Prostate gland (tissue), 2 donors: ENCODE measurements at regions not wholly inside any gene's neighbourhood (a gene's known extent, or its start where the extent isn't known, plus 50 kb on each side); places are given as distances from the start of the nearest gene placed in this dataset.

Experiments used
- DNase-seq: peaks from one replicate; pipeline ENCODE4 v3.0.0-alpha.2; 2019; ENCODE audit warnings: low spot score
- H3K27ac ChIP-seq, 2 donors: fragments of 200-600 bp; sonication (generic); 2 replicates each; pipeline ENCODE4 v1.5.1; 2017 to 2019
- H3K27me3 ChIP-seq: fragments of 200-600 bp; sonication (generic); replicated peaks from 2 replicates; pipeline ENCODE4 v1.5.1; 2019; ENCODE audit not compliant: insufficient read depth
- H3K36me3 ChIP-seq, 2 donors: fragments of 200-600 bp; sonication (generic); 1 replicate in 1 of 2; 2 replicates in 1 of 2; pipeline versions ENCODE4 v1.5.1 to v1.8.1; 2017 to 2019
- H3K4me1 ChIP-seq: fragments of 200-600 bp; sonication (generic); replicated peaks from 2 replicates; pipeline ENCODE4 v1.5.1; 2019
- H3K4me3 ChIP-seq, 2 donors: fragments of 200-600 bp; sonication (generic); 2 replicates each; pipeline ENCODE4 v1.5.1; 2017 to 2019
- H3K9me3 ChIP-seq: fragments of 200-600 bp; sonication (generic); 2 replicates; pipeline ENCODE4 v1.5.1; 2017
- POLR2A ChIP-seq: fragments of 450-650 bp; IDR thresholded peaks from one replicate; pipeline ENCODE4 v1.6.1; 2016; ENCODE audit warnings: antibody characterized with exemption, mild to moderate bottlenecking
- POLR2AphosphoS5 ChIP-seq: sonication (generic); formaldehyde crosslinking; IDR thresholded peaks from one replicate; pipeline ENCODE4 v1.6.1; 2017; ENCODE audit warnings: antibody characterized with exemption
- WGBS: methylation state at CpG from one replicate; pipeline ENCODE4 v1.1.5; 2018; 5-methylcytosine and 5-hydroxymethylcytosine counted together
- intact Hi-C: fragments of 100-400 bp; cut with DNase I; formaldehyde crosslinking; loops from one replicate; pipeline ENCODE4 v1.14.2; 2022
- TF ChIP-seq, protein P1 (sequence below), 4 experiments: fragments of 200-600 bp in 2 of 4; fragments of 450-650 bp in 2 of 4; sonication (generic) in 2 of 4; IDR thresholded peaks; 1 replicate in 3 of 4; 2 replicates in 1 of 4; pipeline ENCODE4 v1.5.1; 2016 to 2019; ENCODE audit warnings: antibody characterized with exemption in 4 of 4, mild to moderate bottlenecking in 2 of 4, moderate library complexity in 2 of 4

DNA sequence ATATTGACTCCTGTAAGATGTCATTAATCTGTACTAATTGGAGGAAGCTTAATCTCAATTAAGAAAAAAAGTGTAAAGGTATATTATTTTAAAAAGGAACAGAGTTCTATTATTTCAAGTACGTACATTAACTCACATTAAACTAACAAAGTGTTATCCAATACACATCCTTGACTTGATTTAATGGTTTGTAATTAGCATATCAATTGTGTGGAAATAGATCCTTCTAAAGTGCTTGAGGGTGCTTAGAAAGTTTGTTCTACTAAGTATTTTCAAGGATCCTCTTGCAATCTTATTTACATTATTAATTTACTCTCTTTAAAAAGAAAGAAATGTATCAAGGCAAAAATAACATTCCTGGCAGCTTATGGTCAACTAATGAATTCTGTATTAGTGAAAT lies 720.3 kb downstream of the KCNJ3 start:
- DNase-seq = no peak
- WGBS = 83% methylated on average over 1 of the region's 1 CpG
- Histone ChIP-seq H3K27ac (no peak overlapping the region), H3K4me3 (no peak overlapping the region), H3K36me3 (no peaks in the 10 kb centered on the region), H3K9me3 (no peaks in the 10 kb centered on the region), H3K4me1 (no peaks in the 10 kb centered on the region), H3K27me3 (no peaks in the 10 kb centered on the region)
- intact Hi-C loops = no loop called here
- TF ChIP-seq POLR2A (no peak), POLR2AphosphoS5 (no peak)
- TF ChIP-seq, protein P1, sequence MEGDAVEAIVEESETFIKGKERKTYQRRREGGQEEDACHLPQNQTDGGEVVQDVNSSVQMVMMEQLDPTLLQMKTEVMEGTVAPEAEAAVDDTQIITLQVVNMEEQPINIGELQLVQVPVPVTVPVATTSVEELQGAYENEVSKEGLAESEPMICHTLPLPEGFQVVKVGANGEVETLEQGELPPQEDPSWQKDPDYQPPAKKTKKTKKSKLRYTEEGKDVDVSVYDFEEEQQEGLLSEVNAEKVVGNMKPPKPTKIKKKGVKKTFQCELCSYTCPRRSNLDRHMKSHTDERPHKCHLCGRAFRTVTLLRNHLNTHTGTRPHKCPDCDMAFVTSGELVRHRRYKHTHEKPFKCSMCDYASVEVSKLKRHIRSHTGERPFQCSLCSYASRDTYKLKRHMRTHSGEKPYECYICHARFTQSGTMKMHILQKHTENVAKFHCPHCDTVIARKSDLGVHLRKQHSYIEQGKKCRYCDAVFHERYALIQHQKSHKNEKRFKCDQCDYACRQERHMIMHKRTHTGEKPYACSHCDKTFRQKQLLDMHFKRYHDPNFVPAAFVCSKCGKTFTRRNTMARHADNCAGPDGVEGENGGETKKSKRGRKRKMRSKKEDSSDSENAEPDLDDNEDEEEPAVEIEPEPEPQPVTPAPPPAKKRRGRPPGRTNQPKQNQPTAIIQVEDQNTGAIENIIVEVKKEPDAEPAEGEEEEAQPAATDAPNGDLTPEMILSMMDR (IDR thresholded peaks at IDR 0.05) = no peak

DNA sequence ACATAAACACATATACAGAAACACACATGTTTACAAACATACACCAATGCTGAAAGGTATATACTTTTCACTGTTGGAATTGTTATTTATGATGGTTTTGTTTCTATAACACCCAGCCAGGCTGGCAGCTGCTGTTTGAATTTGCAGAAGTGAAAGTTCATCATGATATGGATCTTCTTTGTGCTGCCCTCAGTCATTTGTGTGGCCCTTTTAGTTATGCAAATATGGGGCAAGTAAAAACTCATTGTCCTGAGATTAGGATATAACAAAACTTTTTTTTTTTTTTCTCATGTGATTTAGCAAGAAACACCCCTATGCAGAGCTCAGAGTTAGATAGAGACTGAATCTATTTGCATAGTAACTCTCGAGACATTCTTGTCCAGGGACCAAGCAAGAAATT lies 714.1 kb downstream of the KCNJ3 start:
- no peak overlapping the region for H3K4me3 ChIP-seq
- no peaks in the 10 kb centered on the region for H3K36me3 ChIP-seq
- no peaks in the 10 kb centered on the region for H3K27me3 ChIP-seq
- TF ChIP-seq POLR2A (no peak), POLR2AphosphoS5 (no peak)
- TF ChIP-seq, protein P1 (IDR thresholded peaks at IDR 0.05) = no peak
- no peak overlapping the region for H3K27ac ChIP-seq
- intact Hi-C loops = no loop called here
- 53% methylated on average over 1 of the region's 1 CpG for WGBS
- no peaks in the 10 kb centered on the region for H3K9me3 ChIP-seq
- no peak for DNase-seq
- H3K4me1 ChIP-seq = no peaks in the 10 kb centered on the region

DNA sequence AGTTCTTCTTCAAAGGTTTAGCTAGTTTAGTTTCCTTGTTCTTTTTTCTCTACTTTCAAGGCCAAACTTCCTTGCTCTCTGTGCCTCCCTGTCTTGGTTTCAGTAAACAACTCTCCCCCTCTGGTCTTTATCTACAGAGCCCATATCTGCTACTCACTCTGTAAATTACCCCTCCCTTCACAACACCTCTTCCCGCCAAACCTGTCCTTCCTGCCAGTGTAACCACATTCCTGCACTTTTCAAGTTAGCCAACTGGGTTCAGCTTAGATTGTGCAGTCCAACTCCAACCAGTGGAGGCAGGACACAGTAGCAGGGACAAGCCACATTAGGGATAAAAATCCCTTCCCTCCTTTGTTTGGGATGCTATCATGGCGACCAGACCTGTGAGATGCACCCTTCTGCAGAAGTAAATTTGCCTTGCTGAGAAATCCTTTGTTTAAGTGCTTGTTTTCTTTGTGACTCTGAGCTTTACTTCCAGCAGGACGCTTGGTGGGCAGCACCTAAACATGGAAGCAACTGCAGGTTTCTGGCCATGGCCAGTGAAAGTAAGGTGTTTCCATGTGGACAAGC lies 706.0 kb downstream of the KCNJ3 start:
- intact Hi-C loops = no loop called here
- no peaks in the 10 kb centered on the region for H3K36me3 ChIP-seq
- no peaks in the 10 kb centered on the region for H3K9me3 ChIP-seq
- H3K27me3 ChIP-seq = no peaks in the 10 kb centered on the region
- H3K4me3 ChIP-seq = no peak overlapping the region
- H3K27ac ChIP-seq = no peak overlapping the region
- DNase-seq = no peak
- H3K4me1 ChIP-seq = no peaks in the 10 kb centered on the region
- TF ChIP-seq, protein P1 (IDR thresholded peaks at IDR 0.05) = no peak
- TF ChIP-seq POLR2A (no peak), POLR2AphosphoS5 (no peak)
- WGBS = 95% methylated on average over 3 of the region's 3 CpGs

DNA sequence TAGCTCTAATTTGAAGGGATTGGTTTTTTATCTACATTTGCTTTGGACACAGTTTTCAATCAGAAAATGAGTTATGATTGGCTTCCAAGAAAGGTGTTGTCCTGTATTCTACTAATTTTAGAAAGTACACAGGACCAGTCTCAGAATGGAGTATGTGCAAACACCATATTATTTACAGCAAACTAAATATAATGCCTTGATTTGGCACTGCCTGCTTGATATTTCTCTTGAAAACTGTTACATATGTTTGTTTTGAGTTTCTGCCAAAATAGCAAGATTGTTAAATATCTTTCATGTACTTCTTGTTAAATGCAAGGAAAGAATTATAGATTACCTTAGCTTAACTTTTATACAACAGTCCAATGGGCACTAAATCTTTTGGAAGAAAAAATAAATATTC lies 694.9 kb downstream of the KCNJ3 start:
- H3K9me3 ChIP-seq = no peaks in the 10 kb centered on the region
- no peak overlapping the region for H3K4me3 ChIP-seq
- intact Hi-C loops = no loop called here
- DNase-seq = no peak
- TF ChIP-seq, protein P1 (IDR thresholded peaks at IDR 0.05) = no peak
- TF ChIP-seq POLR2A = no peak
- no peak overlapping the region for H3K27ac ChIP-seq
- no peaks in the 10 kb centered on the region for H3K27me3 ChIP-seq
- H3K36me3 ChIP-seq = no peaks in the 10 kb centered on the region
- no peaks in the 10 kb centered on the region for H3K4me1 ChIP-seq

DNA sequence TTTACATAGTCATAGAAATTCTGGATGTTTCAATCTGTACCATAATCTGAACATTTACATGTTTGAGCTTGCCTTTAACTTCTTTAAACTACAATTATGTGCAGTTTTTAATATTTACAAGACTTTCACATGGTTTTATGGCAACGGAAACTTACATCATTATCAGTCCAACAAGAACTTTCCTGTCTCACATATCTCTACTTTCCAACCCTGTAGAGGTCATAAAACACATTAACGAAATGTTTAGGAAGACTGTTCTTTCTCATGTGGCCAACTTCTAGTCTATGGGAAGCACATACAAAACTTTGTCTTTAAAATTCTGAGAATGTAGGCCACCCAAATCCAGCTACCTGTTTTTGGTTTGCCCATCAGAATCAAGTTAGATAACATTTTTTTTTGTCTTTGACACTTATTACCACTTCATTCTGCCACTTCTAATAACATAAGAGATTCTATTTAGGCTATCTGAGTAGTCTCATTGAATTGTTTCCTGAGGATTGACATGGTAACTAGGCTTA lies 693.2 kb downstream of the KCNJ3 start:
- no peak for DNase-seq
- Histone ChIP-seq H3K27ac (no peak overlapping the region), H3K4me3 (no peak overlapping the region), H3K36me3 (no peaks in the 10 kb centered on the region), H3K4me1 (no peaks in the 10 kb centered on the region), H3K27me3 (no peaks in the 10 kb centered on the region), H3K9me3 (no peaks in the 10 kb centered on the region)
- WGBS = 16% methylated on average over 2 of the region's 2 CpGs
- intact Hi-C loops = no loop called here
- TF ChIP-seq POLR2A (no peak), POLR2AphosphoS5 (no peak)
- TF ChIP-seq, protein P1 (IDR thresholded peaks at IDR 0.05) = no peak
